A549 (cell line): ENCODE measurements at regions not wholly inside any gene's neighbourhood (a gene's known extent, or its start where the extent isn't known, plus 50 kb on each side); places are given as distances from the start of the nearest gene placed in this dataset.

ENCODE experiments used
- ATAC-seq, 2 experiments: fragments of 200-7000 bp in 1 of 2; fragments of >200 bp in 1 of 2; cut with Nextera tagmentation in 1 of 2; cut with Tn5 transposase in 1 of 2; 3 replicates each; pipeline versions ENCODE4 v1.8.0 to v1.9.1; 2018 to 2020; ENCODE audit warnings: mild to moderate bottlenecking in 1 of 2, moderate library complexity in 1 of 2
- CTCF ChIA-PET: fragments of 300-600 bp; sonication (Branson Sonifier 250); formaldehyde crosslinking; extraction: SDS; loops from one replicate; lab custom pipeline; 2021; ENCODE audit warnings: antibody characterized with exemption, inconsistent platforms; lab: Yijun Ruan, JAX
- POLR2A ChIA-PET: fragments of 350-600 bp; formaldehyde crosslinking; extraction: SDS; loops from one replicate; lab custom pipeline; 2021; ENCODE audit warnings: antibody characterized with exemption, inconsistent platforms; lab: Yijun Ruan, JAX
- DNase-seq, 2 experiments: peaks; one replicate each; pipeline versions ENCODE4 v3.0.0 to v3.0.0-alpha.2; 2011 to 2016; ENCODE audit warnings: low read depth in 1 of 2, low spot score in 1 of 2
- FAIRE-seq: peaks from 2 replicates; lab custom pipeline; 2011; peaks lifted over from hg19 to GRCh38; lab: Jason Lieb, UNC
- H3K27ac ChIP-seq, 2 experiments: fragments of >200 bp; sonication (Bioruptor Twin); formaldehyde crosslinking; 3 replicates each; pipeline ENCODE4 v1.5.1; 2016 to 2017
- H3K4me1 ChIP-seq: fragments of >200 bp; sonication (Bioruptor Twin); formaldehyde crosslinking; 3 replicates; pipeline ENCODE4 v1.6.1; 2016
- H3K4me2 ChIP-seq: fragments of >200 bp; sonication (Bioruptor Twin); formaldehyde crosslinking; 3 replicates; pipeline ENCODE4 v1.6.1; 2016
- H3K4me3 ChIP-seq: fragments of >200 bp; sonication (Bioruptor Twin); formaldehyde crosslinking; 3 replicates; pipeline ENCODE4 v1.5.1; 2016
- H3K9me3 ChIP-seq: fragments of >200 bp; sonication (Bioruptor Twin); formaldehyde crosslinking; 3 replicates; pipeline ENCODE4 v1.6.1; 2016
- BCL3 ChIP-seq: fragments of >200 bp; sonication (Bioruptor Twin); formaldehyde crosslinking; IDR thresholded peaks from 3 replicates; pipeline ENCODE4 v1.6.1; 2016
- CBX2 ChIP-seq: fragments of 200-600 bp; sonication (generic); IDR thresholded peaks from 2 replicates; pipeline ENCODE4 v1.6.1; 2016; ENCODE audit warnings: low read depth, mild to moderate bottlenecking, borderline replicate concordance
- CBX8 ChIP-seq: fragments of 200-600 bp; sonication (generic); IDR thresholded peaks from 2 replicates; pipeline ENCODE4 v1.6.1; 2016
- CHD2 ChIP-seq: fragments of 150-350 bp; IDR thresholded peaks from 2 replicates; pipeline ENCODE4 v1.6.1; 2014; ENCODE audit warnings: low read length; ENCODE audit not compliant: partially characterized antibody
- CHD4 ChIP-seq: fragments of 200-600 bp; sonication (generic); IDR thresholded peaks from 2 replicates; pipeline ENCODE4 v1.6.1; 2016; ENCODE audit warnings: antibody characterized with exemption, mild to moderate bottlenecking, borderline replicate concordance
- EHF ChIP-seq: fragments of 250-450 bp; sonication (Bioruptor Pico); IDR thresholded peaks from 2 replicates; pipeline ENCODE4 v1.5.0; 2020; ENCODE audit warnings: mild to moderate bottlenecking
- EP300 ChIP-seq, 2 experiments: fragments of >200 bp; sonication (Bioruptor Twin); formaldehyde crosslinking; IDR thresholded peaks; 2 replicates in 1 of 2; 3 replicates in 1 of 2; pipeline ENCODE4 v1.6.1; 2016 to 2017
- ESRRA ChIP-seq: fragments of 150-350 bp; IDR thresholded peaks from 2 replicates; pipeline ENCODE4 v1.6.1; 2014; ENCODE audit warnings: mild to moderate bottlenecking, low read length, borderline replicate concordance
- FOSB ChIP-seq: fragments of 250-450 bp; sonication (Bioruptor Pico); IDR thresholded peaks from 2 replicates; pipeline ENCODE4 v1.5.0; 2020; ENCODE audit warnings: mild to moderate bottlenecking, moderate library complexity
- FOSL2 ChIP-seq, 2 experiments: fragments of 450-650 bp in 1 of 2; fragments of >200 bp in 1 of 2; sonication (Bioruptor Twin) in 1 of 2; formaldehyde crosslinking; IDR thresholded peaks; 2 replicates each; pipeline versions ENCODE4 v1.5.0 to v1.6.1; 2016 to 2020; ENCODE audit warnings: mild to moderate bottlenecking in 1 of 2, moderate library complexity in 1 of 2
- GATA3 ChIP-seq: IDR thresholded peaks from 2 replicates; pipeline ENCODE4 v1.6.1; 2012; ENCODE audit warnings: borderline replicate concordance
- HES2 ChIP-seq: fragments of >200 bp; sonication (Bioruptor Twin); formaldehyde crosslinking; IDR thresholded peaks from 2 replicates; pipeline ENCODE4 v1.6.1; 2016
- HMGXB4 ChIP-seq: fragments of 250-450 bp; sonication (Bioruptor Pico); IDR thresholded peaks from 2 replicates; pipeline ENCODE4 v1.5.0; 2021; ENCODE audit warnings: mild to moderate bottlenecking, moderate library complexity, borderline replicate concordance
- HOXA7 ChIP-seq: fragments of 250-450 bp; sonication (Bioruptor Pico); IDR thresholded peaks from 2 replicates; pipeline ENCODE4 v1.5.0; 2020; ENCODE audit warnings: mild to moderate bottlenecking, moderate library complexity
- HOXB13 ChIP-seq: fragments of 250-450 bp; sonication (Bioruptor Pico); IDR thresholded peaks from 2 replicates; pipeline ENCODE4 v1.5.0; 2020; ENCODE audit warnings: low read depth, mild to moderate bottlenecking, moderate library complexity
- KDM5A ChIP-seq: fragments of 200-600 bp; sonication (generic); IDR thresholded peaks from 2 replicates; pipeline ENCODE4 v1.6.1; 2016; ENCODE audit warnings: antibody characterized with exemption, mild to moderate bottlenecking
- MAFK ChIP-seq: fragments of 450-650 bp; IDR thresholded peaks from 2 replicates; pipeline ENCODE4 v1.6.1; 2014; ENCODE audit not compliant: partially characterized antibody
- MAX ChIP-seq: IDR thresholded peaks from 2 replicates; pipeline ENCODE4 v1.6.1; 2012
- MYC ChIP-seq: IDR thresholded peaks from 2 replicates; pipeline ENCODE4 v1.6.1; 2012; ENCODE audit warnings: mild to moderate bottlenecking, inconsistent platforms, low read length, improper control_type of control experiment, borderline replicate concordance
- NFE2L2 ChIP-seq: fragments of 150-350 bp; conservative IDR thresholded peaks from 2 replicates; pipeline ENCODE4 v1.6.1; 2014; ENCODE audit warnings: low read length
- NPAS2 ChIP-seq: fragments of 250-450 bp; sonication (Bioruptor Pico); IDR thresholded peaks from 2 replicates; pipeline ENCODE4 v1.8.0; 2022; ENCODE audit warnings: mild to moderate bottlenecking, moderate library complexity, borderline replicate concordance
- NR3C1 ChIP-seq: fragments of >200 bp; sonication (Bioruptor Twin); formaldehyde crosslinking; IDR thresholded peaks from 3 replicates; pipeline ENCODE4 v1.6.1; 2017
- PBX3 ChIP-seq: IDR thresholded peaks from 2 replicates; pipeline ENCODE4 v1.6.1; 2012
- PHF8 ChIP-seq: fragments of 200-600 bp; sonication (generic); IDR thresholded peaks from 2 replicates; pipeline ENCODE4 v1.6.1; 2016; ENCODE audit warnings: low read depth, mild to moderate bottlenecking, antibody characterized with exemption, moderate library complexity, borderline replicate concordance
- RAD21 ChIP-seq, 2 experiments: fragments of >200 bp in 1 of 2; sonication (Bioruptor Twin) in 1 of 2; formaldehyde crosslinking in 1 of 2; IDR thresholded peaks in 1 of 2; conservative IDR thresholded peaks in 1 of 2; 2 replicates in 1 of 2; 3 replicates in 1 of 2; pipeline ENCODE4 v1.6.1; 2012 to 2018; ENCODE audit warnings: inconsistent platforms in 1 of 2
- RCOR1 ChIP-seq: fragments of 150-350 bp; IDR thresholded peaks from 2 replicates; pipeline ENCODE4 v1.6.1; 2014; ENCODE audit warnings: antibody characterized with exemption, low read length, low read depth
- RFX5 ChIP-seq: fragments of 450-650 bp; IDR thresholded peaks from 2 replicates; pipeline ENCODE4 v1.7.1; 2014; ENCODE audit warnings: antibody characterized with exemption, mild to moderate bottlenecking, moderate library complexity
- SMC3 ChIP-seq: fragments of >200 bp; sonication (Bioruptor Twin); formaldehyde crosslinking; IDR thresholded peaks from 3 replicates; pipeline ENCODE4 v1.6.1; 2018; ENCODE audit warnings: inconsistent platforms
- SREBF2 ChIP-seq: fragments of 450-650 bp; IDR thresholded peaks from 2 replicates; pipeline ENCODE4 v1.6.1; 2014; ENCODE audit warnings: mild to moderate bottlenecking, moderate library complexity
- TFCP2L1 ChIP-seq: fragments of 250-450 bp; sonication (Bioruptor Pico); IDR thresholded peaks from 2 replicates; pipeline ENCODE4 v1.5.0; 2021; ENCODE audit warnings: mild to moderate bottlenecking
- TP53 ChIP-seq: fragments of 250-450 bp; sonication (Bioruptor Pico); IDR thresholded peaks from 2 replicates; pipeline ENCODE4 v1.5.0; 2021; ENCODE audit warnings: mild to moderate bottlenecking, moderate library complexity
- ZNF302 ChIP-seq: fragments of 250-450 bp; sonication (Bioruptor Pico); IDR thresholded peaks from 2 replicates; pipeline ENCODE4 v1.9.0; 2021; ENCODE audit warnings: inconsistent platforms, mild to moderate bottlenecking, moderate library complexity
- WGBS: methylation state at CpG from one replicate; pipeline ENCODE4 v1.1.6; 2017; ENCODE audit errors: missing lambda C conversion rate; 5-methylcytosine and 5-hydroxymethylcytosine counted together

- WGBS = 15% methylated on average over 1 of the region's 1 CpG
- no peak for ATAC-seq
- CTCF ChIA-PET = no interaction called here
- no peak for FAIRE-seq
- POLR2A ChIA-PET = no interaction called here
- H3K27ac ChIP-seq = no peak overlapping the region
- no peaks in the 10 kb centered on the region for H3K4me1 ChIP-seq
- DNase-seq = no peak
- H3K4me2 ChIP-seq = no peak overlapping the region
- TF ChIP-seq CBX2 = no peak
- no peak for TF ChIP-seq HMGXB4
- TF ChIP-seq FOSB (CRISPR knock-in tag) = no peak
- no peak for TF ChIP-seq PHF8
- TF ChIP-seq HOXA7 (CRISPR knock-in tag) = no peak
- TF ChIP-seq NPAS2 (CRISPR knock-in tag) = no peak
- TF ChIP-seq TFCP2L1 (CRISPR knock-in tag) = no peak
- no peak for TF ChIP-seq GATA3
- no peak for TF ChIP-seq SREBF2
- TF ChIP-seq FOSL2 (IDR thresholded peaks at IDR 0.05) = no peak
- no peak for TF ChIP-seq FOSL2 (CRISPR knock-in tag; IDR thresholded peaks at IDR 0.05)
- TF ChIP-seq RCOR1 = no peak
- no peak for TF ChIP-seq CBX8
- TF ChIP-seq CHD2 = no peak
- no peak for TF ChIP-seq ESRRA
- TF ChIP-seq ZNF302 = no peak
- TF ChIP-seq HES2 = no peak
- TF ChIP-seq, all 56 proteins: peak for 0
- H3K9me3 ChIP-seq = no peaks in the 10 kb centered on the region
- no peak overlapping the region for H3K4me3 ChIP-seq
Observed at GRCh38 chr4:115668396-115668795, 555.0 kb upstream of the NDST4 start.

GRCh38 chr4:115664285-115664684, 550.9 kb upstream of the NDST4 start:
- FAIRE-seq (no peak), DNase-seq (no peak), ATAC-seq (no peak)
- WGBS = 49% methylated on average over 9 of the region's 9 CpGs
- ChIA-PET CTCF (no interaction called here), POLR2A (no interaction called here)
- Histone ChIP-seq H3K4me2 (no peak overlapping the region), H3K4me3 (no peak overlapping the region), H3K9me3 (no peaks in the 10 kb centered on the region), H3K27ac (no peak overlapping the region), H3K4me1 (no peaks in the 10 kb centered on the region)
- TF ChIP-seq NFE2L2 = no peak
- no peak for TF ChIP-seq BCL3
- TF ChIP-seq MYC = no peak
- no peak for TF ChIP-seq TFCP2L1 (CRISPR knock-in tag)
- TF ChIP-seq CBX8 = no peak
- no peak for TF ChIP-seq HOXB13
- TF ChIP-seq NR3C1 = no peak

- 12% methylated on average over 3 of the region's 3 CpGs for WGBS
- DNase-seq = no peak
- Histone ChIP-seq H3K4me2 (no peak overlapping the region), H3K27ac (no peak overlapping the region), H3K9me3 (no peaks in the 10 kb centered on the region), H3K4me3 (no peak overlapping the region), H3K4me1 (no peaks in the 10 kb centered on the region)
- no peak for TF ChIP-seq SREBF2
- no peak for TF ChIP-seq RAD21 (conservative IDR thresholded peaks at IDR 0.05 in 1 of 2, IDR thresholded peaks at IDR 0.05 in 1 of 2)
- no peak for TF ChIP-seq NFE2L2
- no peak for TF ChIP-seq RFX5
- no peak for TF ChIP-seq EP300 (IDR thresholded peaks at IDR 0.05)
- TF ChIP-seq CHD4 = no peak
- no peak for TF ChIP-seq PBX3
- no peak for TF ChIP-seq TP53 (CRISPR knock-in tag)
- no peak for TF ChIP-seq SMC3
- no peak for TF ChIP-seq MAX
- TF ChIP-seq NPAS2 (CRISPR knock-in tag) = no peak
- TF ChIP-seq MAFK = no peak
- TF ChIP-seq KDM5A = no peak
- TF ChIP-seq EHF = no peak
- ChIA-PET POLR2A (no interaction called here), CTCF (no interaction called here)
- no peak for FAIRE-seq
- ATAC-seq = no peak
Observed at GRCh38 chr4:115660465-115660864, 547.0 kb upstream of the NDST4 start.
